AG04449 (cell line): ENCODE measurements at regions not wholly inside any gene's neighbourhood (a gene's known extent, or its start where the extent isn't known, plus 50 kb on each side); places are given as distances from the start of the nearest gene placed in this dataset.
"Not testable (repeated sequence)": the region's sequence is repeated elsewhere in the genome, so short reads cannot be mapped to it uniquely, and the experiment has no call there.

Experiments
- CTCF ChIA-PET: fragments of 350-600 bp; formaldehyde crosslinking; extraction: SDS; loops from one replicate; lab custom pipeline; 2021; ENCODE audit warnings: antibody characterized with exemption; lab: Yijun Ruan, JAX
- POLR2A ChIA-PET: fragments of 400-600, 350-600 bp; formaldehyde crosslinking; extraction: SDS; loops from one replicate; lab custom pipeline; 2020; ENCODE audit warnings: antibody characterized with exemption, inconsistent platforms; lab: Yijun Ruan, JAX
- DNase-seq: peaks from one replicate; pipeline ENCODE4 v3.0.0-alpha.2; 2010; ENCODE audit warnings: low read depth, low spot score
- H3K4me3 ChIP-seq: 2 replicates; pipeline ENCODE4 v1.5.1; 2011; ENCODE audit warnings: low read depth, mild to moderate bottlenecking, control low read depth, low read length
- TF ChIP-seq, protein P1 (sequence below): IDR thresholded peaks from one replicate; pipeline ENCODE4 v1.5.1; 2011; ENCODE audit warnings: mild to moderate bottlenecking, moderate library complexity, low read length, control low read depth, inconsistent platforms; ENCODE audit not compliant: insufficient read depth; ENCODE audit errors: missing control alignments

DNA sequence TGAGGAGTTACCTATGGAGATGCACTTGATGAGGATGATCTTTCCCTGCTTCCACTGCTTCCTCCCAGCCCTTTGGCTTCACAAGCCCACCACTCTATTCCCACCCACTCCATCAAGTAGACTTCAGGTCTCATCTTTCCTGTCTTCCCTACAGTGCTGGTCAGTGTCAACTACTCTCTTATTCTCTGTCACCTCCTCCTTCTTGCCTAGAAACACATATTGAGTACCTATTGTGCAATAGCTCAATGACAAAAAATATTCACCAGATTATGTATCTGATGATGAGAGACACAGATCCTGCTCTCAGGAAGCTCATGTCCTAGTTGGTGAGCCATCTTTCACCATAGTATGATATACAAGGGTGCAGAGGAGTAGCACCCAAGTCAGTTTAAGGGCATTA lies 82.2 kb upstream of the NFASC start:
- POLR2A ChIA-PET, result no interaction called here
- DNase-seq, result no peak
- no peak overlapping the region for H3K4me3 ChIP-seq
- CTCF ChIA-PET, result interaction anchor here (0.9 to 11.9 kb wide), 5 partner anchors 8 to 25 kb away, joined by 3 to 231 read pairs (median 4); no protein-coding TSS in a partner anchor
- TF ChIP-seq, protein P1, sequence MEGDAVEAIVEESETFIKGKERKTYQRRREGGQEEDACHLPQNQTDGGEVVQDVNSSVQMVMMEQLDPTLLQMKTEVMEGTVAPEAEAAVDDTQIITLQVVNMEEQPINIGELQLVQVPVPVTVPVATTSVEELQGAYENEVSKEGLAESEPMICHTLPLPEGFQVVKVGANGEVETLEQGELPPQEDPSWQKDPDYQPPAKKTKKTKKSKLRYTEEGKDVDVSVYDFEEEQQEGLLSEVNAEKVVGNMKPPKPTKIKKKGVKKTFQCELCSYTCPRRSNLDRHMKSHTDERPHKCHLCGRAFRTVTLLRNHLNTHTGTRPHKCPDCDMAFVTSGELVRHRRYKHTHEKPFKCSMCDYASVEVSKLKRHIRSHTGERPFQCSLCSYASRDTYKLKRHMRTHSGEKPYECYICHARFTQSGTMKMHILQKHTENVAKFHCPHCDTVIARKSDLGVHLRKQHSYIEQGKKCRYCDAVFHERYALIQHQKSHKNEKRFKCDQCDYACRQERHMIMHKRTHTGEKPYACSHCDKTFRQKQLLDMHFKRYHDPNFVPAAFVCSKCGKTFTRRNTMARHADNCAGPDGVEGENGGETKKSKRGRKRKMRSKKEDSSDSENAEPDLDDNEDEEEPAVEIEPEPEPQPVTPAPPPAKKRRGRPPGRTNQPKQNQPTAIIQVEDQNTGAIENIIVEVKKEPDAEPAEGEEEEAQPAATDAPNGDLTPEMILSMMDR, result no peak

- POLR2A ChIA-PET, result no interaction called here
- DNase-seq, result no peak
- no peak overlapping the region for H3K4me3 ChIP-seq
- CTCF ChIA-PET, result interaction anchor here (0.6 to 11.9 kb wide), 37 partner anchors 9 to 464 kb away, joined by 3 to 231 read pairs (median 4); no protein-coding TSS in a partner anchor
- TF ChIP-seq, protein P1, result peak; percentile 68
Observed at GRCh38 chr1:204791453-204792353, 79.0 kb upstream of the NFASC start.

DNA sequence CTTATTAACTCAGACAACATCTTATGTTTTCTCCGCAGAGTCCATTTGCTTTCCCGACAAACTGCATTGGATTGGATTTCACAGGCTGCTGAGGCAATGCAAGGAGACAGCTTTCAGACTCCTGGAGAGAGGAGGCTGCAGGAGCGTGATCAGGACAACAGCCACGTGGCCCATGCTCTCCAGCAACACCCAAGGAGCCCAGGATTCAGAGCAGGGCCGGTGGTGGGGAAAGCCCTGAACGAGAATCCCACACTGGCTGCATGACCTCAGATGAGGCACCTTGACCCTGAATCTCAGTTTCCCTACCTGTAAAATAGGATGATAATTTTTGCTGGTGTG lies 78.3 kb upstream of the NFASC start:
- TF ChIP-seq, protein P1, result no peak
- no peak overlapping the region for H3K4me3 ChIP-seq
- no peak for DNase-seq
- CTCF ChIA-PET, result interaction anchor here (0.9 to 11.9 kb wide), 27 partner anchors 9 to 346 kb away, joined by 3 to 231 read pairs (median 4); no protein-coding TSS in a partner anchor
- POLR2A ChIA-PET, result no interaction called here

GRCh38 chr1:204793259-204793914 lies 77.3 kb upstream of the NFASC start:
- no peak for DNase-seq
- H3K4me3 ChIP-seq, result no peak overlapping the region
- POLR2A ChIA-PET, result no interaction called here
- TF ChIP-seq, protein P1, result no peak
- CTCF ChIA-PET, result interaction anchor here (1.2 to 11.9 kb wide), 4 partner anchors 10 to 228 kb away, joined by 5 to 231 read pairs (median 14); no protein-coding TSS in a partner anchor

- CTCF ChIA-PET, result interaction anchor here (4.0 to 11.9 kb wide), 2 partner anchors 6 to 145 kb away, joined by 11 to 231 read pairs; no protein-coding TSS in a partner anchor
- DNase-seq, POLR2A ChIA-PET, H3K4me3 ChIP-seq: not testable (repeated sequence)
Observed at GRCh38 chr1:204796886-204797285, 73.8 kb upstream of the NFASC start.

GRCh38 chr1:204797401-204797800 lies 73.3 kb upstream of the NFASC start:
- DNase-seq, result no peak
- ChIA-PET POLR2A (no interaction called here), CTCF (interaction anchor here (4.0 to 12.0 kb wide), 3 partner anchors 3 to 144 kb away, joined by 11 to 231 read pairs (median 231); no protein-coding TSS in a partner anchor)
- no peak overlapping the region for H3K4me3 ChIP-seq
- TF ChIP-seq, protein P1, result no peak
